ENCODE measurements at regions not wholly inside any gene's neighbourhood (a gene's known extent, or its start where the extent isn't known, plus 50 kb on each side); places are given as distances from the start of the nearest gene placed in this dataset.

DNA sequence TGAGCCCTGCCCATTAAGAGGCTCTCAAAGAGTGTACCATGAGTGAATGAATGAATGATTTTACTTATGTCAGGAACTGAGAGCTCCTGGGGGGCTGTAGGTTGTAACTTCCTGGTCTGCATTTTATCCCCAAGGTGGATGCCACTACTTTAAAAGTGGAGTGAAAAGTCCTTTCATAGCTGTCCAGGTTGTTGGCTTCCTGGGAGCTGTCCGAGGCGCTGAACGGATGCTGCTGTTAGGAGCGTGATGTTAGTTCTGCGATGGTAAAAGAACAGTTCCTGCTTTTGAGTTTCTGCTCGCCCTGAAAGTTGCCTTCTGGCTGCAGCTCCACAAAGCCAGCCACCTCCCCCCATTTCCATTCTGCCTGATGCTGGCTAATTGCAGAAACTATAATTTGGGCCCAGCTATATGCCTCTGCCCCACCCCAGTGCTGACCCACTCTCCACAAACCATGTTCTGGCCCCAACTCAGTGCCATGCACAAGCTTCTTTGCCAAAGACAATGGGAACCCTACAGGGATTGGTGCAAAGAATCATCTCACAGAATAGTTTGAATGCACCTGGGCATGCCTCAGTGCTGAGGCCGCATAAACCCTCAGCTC is 330.9 kb upstream of the CDH4 start:
- Histone ChIP-seq H3K27me3 (ENCODE audit: control insufficient read depth in 2 of 2, insufficient read depth in 1 of 2, low read length in 1 of 2) (no peaks in the 10 kb centered on the region), H3K4me3 (ENCODE audit: low read length in 2 of 2) (no peak overlapping the region), H3K36me3 (ENCODE audit: control insufficient read depth in 2 of 2, insufficient read depth in 2 of 2, low read length in 1 of 2) (no peaks in the 10 kb centered on the region), H3K27ac (ENCODE audit: low read depth in 1 of 2, low read length in 1 of 2) (no peak overlapping the region), H3K9me3 (ENCODE audit: control insufficient read depth in 2 of 2, insufficient read depth in 1 of 2, low read length in 1 of 2) (no peaks in the 10 kb centered on the region), H3K4me1 (ENCODE audit: control insufficient read depth in 2 of 2, insufficient read depth in 2 of 2, low read length in 2 of 2) (no peaks in the 10 kb centered on the region)
- 59% methylated on average over 7 of the region's 7 CpGs for WGBS
- peak in 4 of 9 donors; percentile 6 to 51 (median 34) for DNase-seq (ENCODE audit: low read depth in 6 of 9, low spot score in 9 of 9)

DNA sequence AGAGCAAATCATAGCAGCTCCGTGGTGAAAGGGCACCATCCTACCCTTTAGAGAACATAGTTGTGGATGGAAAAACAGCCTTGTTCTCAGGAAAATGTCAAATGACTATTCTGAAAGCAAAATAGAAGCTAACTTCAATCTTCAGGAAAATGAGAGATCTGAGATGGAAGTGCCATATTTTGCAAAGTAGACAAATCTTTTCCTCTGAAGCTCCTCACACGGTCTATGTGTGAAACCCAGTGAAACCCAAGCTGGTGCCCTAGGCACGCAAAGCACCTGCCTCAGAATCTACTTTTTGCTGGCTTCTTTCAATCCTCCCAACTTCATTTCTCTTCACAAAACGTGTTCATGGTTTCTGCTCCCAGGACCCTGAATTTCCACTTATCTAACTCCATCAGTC is 325.2 kb upstream of the CDH4 start:
- DNase-seq (ENCODE audit: low read depth in 6 of 9, low spot score in 9 of 9): no peak
- no peaks in the 10 kb centered on the region for H3K4me1 ChIP-seq (ENCODE audit: control insufficient read depth in 2 of 2, insufficient read depth in 2 of 2, low read length in 2 of 2)
- H3K36me3 ChIP-seq (ENCODE audit: control insufficient read depth in 2 of 2, insufficient read depth in 2 of 2, low read length in 1 of 2): no peaks in the 10 kb centered on the region
- no peak overlapping the region for H3K4me3 ChIP-seq (ENCODE audit: low read length in 2 of 2)
- no peaks in the 10 kb centered on the region for H3K9me3 ChIP-seq (ENCODE audit: control insufficient read depth in 2 of 2, insufficient read depth in 1 of 2, low read length in 1 of 2)
- H3K27ac ChIP-seq (ENCODE audit: low read depth in 1 of 2, low read length in 1 of 2): no peak overlapping the region
- H3K27me3 ChIP-seq (ENCODE audit: control insufficient read depth in 2 of 2, insufficient read depth in 1 of 2, low read length in 1 of 2): no peaks in the 10 kb centered on the region
- WGBS: 87% methylated on average over 4 of the region's 4 CpGs

- no peaks in the 10 kb centered on the region for H3K4me1 ChIP-seq (ENCODE audit: control insufficient read depth in 2 of 2, insufficient read depth in 2 of 2, low read length in 2 of 2)
- H3K4me3 ChIP-seq (ENCODE audit: low read length in 2 of 2): no peak overlapping the region
- 91% methylated on average over 1 of the region's 1 CpG for WGBS
- H3K27ac ChIP-seq (ENCODE audit: low read depth in 1 of 2, low read length in 1 of 2): no peak overlapping the region
- DNase-seq (ENCODE audit: low read depth in 6 of 9, low spot score in 9 of 9): no peak
- no peaks in the 10 kb centered on the region for H3K9me3 ChIP-seq (ENCODE audit: control insufficient read depth in 2 of 2, insufficient read depth in 1 of 2, low read length in 1 of 2)
- no peaks in the 10 kb centered on the region for H3K27me3 ChIP-seq (ENCODE audit: control insufficient read depth in 2 of 2, insufficient read depth in 1 of 2, low read length in 1 of 2)
- no peaks in the 10 kb centered on the region for H3K36me3 ChIP-seq (ENCODE audit: control insufficient read depth in 2 of 2, insufficient read depth in 2 of 2, low read length in 1 of 2)
These were observed 323.7 kb upstream of the CDH4 start for GRCh38 chr20:60928341-60928740.

GRCh38 chr20:60930023-60930790 is 321.9 kb upstream of the CDH4 start:
- Histone ChIP-seq H3K27me3 (ENCODE audit: control insufficient read depth in 2 of 2, insufficient read depth in 1 of 2, low read length in 1 of 2) (no peaks in the 10 kb centered on the region), H3K27ac (ENCODE audit: low read depth in 1 of 2, low read length in 1 of 2) (no peak overlapping the region), H3K4me3 (ENCODE audit: low read length in 2 of 2) (no peak overlapping the region), H3K4me1 (ENCODE audit: control insufficient read depth in 2 of 2, insufficient read depth in 2 of 2, low read length in 2 of 2) (no peaks in the 10 kb centered on the region), H3K36me3 (ENCODE audit: control insufficient read depth in 2 of 2, insufficient read depth in 2 of 2, low read length in 1 of 2) (no peaks in the 10 kb centered on the region), H3K9me3 (ENCODE audit: control insufficient read depth in 2 of 2, insufficient read depth in 1 of 2, low read length in 1 of 2) (no peaks in the 10 kb centered on the region)
- WGBS: 84% methylated on average over 15 of the region's 15 CpGs
- DNase-seq (ENCODE audit: low read depth in 6 of 9, low spot score in 9 of 9): no peak

DNA sequence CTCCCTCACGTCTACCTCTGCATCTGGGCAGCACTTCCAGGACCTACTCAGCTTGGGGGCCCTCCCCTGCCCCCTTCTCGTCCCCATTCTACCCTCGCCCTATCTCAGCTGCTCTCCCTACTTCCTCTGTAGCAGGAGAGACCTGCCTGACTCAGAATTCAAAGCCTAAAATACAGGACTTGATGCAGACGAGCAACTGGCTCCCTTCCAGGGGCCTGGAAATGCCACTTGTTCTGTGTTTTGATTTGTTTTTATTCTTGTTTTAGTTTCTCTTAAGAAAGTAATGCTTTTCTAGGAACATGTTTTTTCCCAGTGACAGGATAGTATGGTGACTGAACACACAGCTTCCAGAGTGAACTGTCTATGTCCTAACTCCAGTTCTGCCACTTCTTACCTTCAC is 320.4 kb upstream of the CDH4 start:
- Histone ChIP-seq H3K4me3 (ENCODE audit: low read length in 2 of 2) (no peak overlapping the region), H3K27me3 (ENCODE audit: control insufficient read depth in 2 of 2, insufficient read depth in 1 of 2, low read length in 1 of 2) (no peaks in the 10 kb centered on the region), H3K27ac (ENCODE audit: low read depth in 1 of 2, low read length in 1 of 2) (no peak overlapping the region), H3K36me3 (ENCODE audit: control insufficient read depth in 2 of 2, insufficient read depth in 2 of 2, low read length in 1 of 2) (no peaks in the 10 kb centered on the region), H3K4me1 (ENCODE audit: control insufficient read depth in 2 of 2, insufficient read depth in 2 of 2, low read length in 2 of 2) (no peaks in the 10 kb centered on the region), H3K9me3 (ENCODE audit: control insufficient read depth in 2 of 2, insufficient read depth in 1 of 2, low read length in 1 of 2) (no peaks in the 10 kb centered on the region)
- DNase-seq (ENCODE audit: low read depth in 6 of 9, low spot score in 9 of 9): no peak
- WGBS: 43% methylated on average over 4 of the region's 4 CpGs

- 95% methylated on average over 3 of the region's 3 CpGs for whole genome bisulfite sequencing
These were observed 317.3 kb upstream of the CDH4 start for GRCh38 chr20:60934724-60935123.

GRCh38 chr20:60935971-60936370 is 316.1 kb upstream of the CDH4 start:
- Histone ChIP-seq H3K27me3 (ENCODE audit: control insufficient read depth in 2 of 2, insufficient read depth in 1 of 2, low read length in 1 of 2) (no peaks in the 10 kb centered on the region), H3K4me1 (ENCODE audit: control insufficient read depth in 2 of 2, insufficient read depth in 2 of 2, low read length in 2 of 2) (no peaks in the 10 kb centered on the region), H3K36me3 (ENCODE audit: control insufficient read depth in 2 of 2, insufficient read depth in 2 of 2, low read length in 1 of 2) (no peaks in the 10 kb centered on the region), H3K27ac (ENCODE audit: low read depth in 1 of 2, low read length in 1 of 2) (no peak overlapping the region), H3K9me3 (ENCODE audit: control insufficient read depth in 2 of 2, insufficient read depth in 1 of 2, low read length in 1 of 2) (no peaks in the 10 kb centered on the region), H3K4me3 (ENCODE audit: low read length in 2 of 2) (no peak overlapping the region)
- WGBS: 79% methylated on average over 8 of the region's 8 CpGs
- DNase-seq (ENCODE audit: low read depth in 6 of 9, low spot score in 9 of 9): no peak

More at GRCh38 chr20:60934724-60935123, 317.3 kb upstream of the CDH4 start:
- Histone ChIP-seq H3K27me3 (ENCODE audit: control insufficient read depth in 2 of 2, insufficient read depth in 1 of 2, low read length in 1 of 2) (no peaks in the 10 kb centered on the region), H3K4me3 (ENCODE audit: low read length in 2 of 2) (no peak overlapping the region), H3K27ac (ENCODE audit: low read depth in 1 of 2, low read length in 1 of 2) (no peak overlapping the region), H3K36me3 (ENCODE audit: control insufficient read depth in 2 of 2, insufficient read depth in 2 of 2, low read length in 1 of 2) (no peaks in the 10 kb centered on the region), H3K9me3 (ENCODE audit: control insufficient read depth in 2 of 2, insufficient read depth in 1 of 2, low read length in 1 of 2) (no peaks in the 10 kb centered on the region), H3K4me1 (ENCODE audit: control insufficient read depth in 2 of 2, insufficient read depth in 2 of 2, low read length in 2 of 2) (no peaks in the 10 kb centered on the region)
- no peak for DNase-seq (ENCODE audit: low read depth in 6 of 9, low spot score in 9 of 9)

DNA sequence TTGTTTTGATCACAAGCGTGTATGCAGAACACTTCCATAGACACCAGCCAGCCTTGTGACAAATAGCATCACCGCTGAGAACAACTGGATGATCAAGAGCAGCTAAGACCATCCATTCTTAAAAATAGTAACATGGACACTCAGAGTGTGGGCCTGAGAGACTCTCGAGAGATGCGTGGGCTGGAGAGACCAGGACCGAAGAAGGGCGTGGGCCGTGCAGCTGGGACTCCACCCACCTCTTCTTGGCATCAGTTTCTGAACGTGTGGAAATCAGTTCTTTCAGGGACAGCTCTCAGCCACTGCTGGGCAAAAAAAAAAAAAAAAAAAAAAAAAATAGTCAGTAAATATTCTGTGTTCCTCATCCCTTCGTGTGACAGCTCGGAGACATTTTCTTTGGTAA is 314.5 kb upstream of the CDH4 start:
- WGBS: 88% methylated on average over 10 of the region's 10 CpGs
- H3K4me1 ChIP-seq (ENCODE audit: control insufficient read depth in 2 of 2, insufficient read depth in 2 of 2, low read length in 2 of 2): no peaks in the 10 kb centered on the region
- DNase-seq (ENCODE audit: low read depth in 6 of 9, low spot score in 9 of 9): no peak

GRCh38 chr20:60941379-60941778 is 310.7 kb upstream of the CDH4 start:
- Histone ChIP-seq H3K27me3 (ENCODE audit: control insufficient read depth in 2 of 2, insufficient read depth in 1 of 2, low read length in 1 of 2) (no peaks in the 10 kb centered on the region), H3K9me3 (ENCODE audit: control insufficient read depth in 2 of 2, insufficient read depth in 1 of 2, low read length in 1 of 2) (no peaks in the 10 kb centered on the region), H3K27ac (ENCODE audit: low read depth in 1 of 2, low read length in 1 of 2) (no peak overlapping the region), H3K4me3 (ENCODE audit: low read length in 2 of 2) (no peak overlapping the region), H3K36me3 (ENCODE audit: control insufficient read depth in 2 of 2, insufficient read depth in 2 of 2, low read length in 1 of 2) (no peaks in the 10 kb centered on the region), H3K4me1 (ENCODE audit: control insufficient read depth in 2 of 2, insufficient read depth in 2 of 2, low read length in 2 of 2) (no peaks in the 10 kb centered on the region)
- no peak for DNase-seq (ENCODE audit: low read depth in 6 of 9, low spot score in 9 of 9)
- 90% methylated on average over 6 of the region's 6 CpGs for WGBS

More for the DNA sequence above, 314.5 kb upstream of the CDH4 start:
- Histone ChIP-seq H3K27me3 (ENCODE audit: control insufficient read depth in 2 of 2, insufficient read depth in 1 of 2, low read length in 1 of 2) (no peaks in the 10 kb centered on the region), H3K4me3 (ENCODE audit: low read length in 2 of 2) (no peak overlapping the region), H3K9me3 (ENCODE audit: control insufficient read depth in 2 of 2, insufficient read depth in 1 of 2, low read length in 1 of 2) (no peaks in the 10 kb centered on the region), H3K27ac (ENCODE audit: low read depth in 1 of 2, low read length in 1 of 2) (no peak overlapping the region), H3K36me3 (ENCODE audit: control insufficient read depth in 2 of 2, insufficient read depth in 2 of 2, low read length in 1 of 2) (no peaks in the 10 kb centered on the region)

Measured in thymus (tissue), 11 donors.